DND-41 (cell line): ENCODE measurements at regions not wholly inside any gene's neighbourhood (a gene's known extent, or its start where the extent isn't known, plus 50 kb on each side); places are given as distances from the start of the nearest gene placed in this dataset.

Experiments used
- EZH2 ChIP-seq: IDR thresholded peaks from 3 replicates; pipeline ENCODE4 v1.6.1; 2012; ENCODE audit warnings: borderline replicate concordance, low read depth, mild to moderate bottlenecking, moderate library complexity, low read length, inconsistent platforms; ENCODE audit not compliant: severe bottlenecking
- TF ChIP-seq, protein P1 (sequence below): IDR thresholded peaks from 2 replicates; pipeline ENCODE4 v1.5.1; 2012; ENCODE audit warnings: borderline replicate concordance, low read length, moderate library complexity, mild to moderate bottlenecking; ENCODE audit not compliant: poor library complexity, severe bottlenecking; ENCODE audit errors: extremely low read depth

DNA sequence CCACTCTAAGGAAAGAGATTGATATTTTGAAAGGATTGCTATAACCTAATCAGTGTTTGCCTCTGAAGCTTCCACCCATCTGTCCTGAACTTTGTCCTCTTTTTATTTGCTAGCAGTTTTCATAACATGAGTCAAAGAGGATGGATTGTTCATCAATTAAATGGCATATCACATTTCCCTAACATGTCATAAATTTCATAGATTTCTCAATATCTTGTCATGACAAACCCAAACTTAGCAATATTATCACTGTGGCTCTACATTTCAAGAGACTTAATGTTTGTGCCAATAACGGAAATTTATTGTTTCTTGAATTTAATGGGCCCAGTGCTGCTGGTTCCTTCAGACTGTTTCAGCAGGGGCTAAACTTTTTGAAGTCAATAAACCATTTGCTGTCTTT lies 330.3 kb downstream of the CAAP1 start:
- TF ChIP-seq, protein P1, sequence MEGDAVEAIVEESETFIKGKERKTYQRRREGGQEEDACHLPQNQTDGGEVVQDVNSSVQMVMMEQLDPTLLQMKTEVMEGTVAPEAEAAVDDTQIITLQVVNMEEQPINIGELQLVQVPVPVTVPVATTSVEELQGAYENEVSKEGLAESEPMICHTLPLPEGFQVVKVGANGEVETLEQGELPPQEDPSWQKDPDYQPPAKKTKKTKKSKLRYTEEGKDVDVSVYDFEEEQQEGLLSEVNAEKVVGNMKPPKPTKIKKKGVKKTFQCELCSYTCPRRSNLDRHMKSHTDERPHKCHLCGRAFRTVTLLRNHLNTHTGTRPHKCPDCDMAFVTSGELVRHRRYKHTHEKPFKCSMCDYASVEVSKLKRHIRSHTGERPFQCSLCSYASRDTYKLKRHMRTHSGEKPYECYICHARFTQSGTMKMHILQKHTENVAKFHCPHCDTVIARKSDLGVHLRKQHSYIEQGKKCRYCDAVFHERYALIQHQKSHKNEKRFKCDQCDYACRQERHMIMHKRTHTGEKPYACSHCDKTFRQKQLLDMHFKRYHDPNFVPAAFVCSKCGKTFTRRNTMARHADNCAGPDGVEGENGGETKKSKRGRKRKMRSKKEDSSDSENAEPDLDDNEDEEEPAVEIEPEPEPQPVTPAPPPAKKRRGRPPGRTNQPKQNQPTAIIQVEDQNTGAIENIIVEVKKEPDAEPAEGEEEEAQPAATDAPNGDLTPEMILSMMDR: no peak
- no peak for TF ChIP-seq EZH2
